Suprapubic skin (tissue), 4 donors: ENCODE measurements at regions not wholly inside any gene's neighbourhood (a gene's known extent, or its start where the extent isn't known, plus 50 kb on each side); places are given as distances from the start of the nearest gene placed in this dataset.

ENCODE experiments used
- DNase-seq, 2 donors: peaks; one replicate each; pipeline ENCODE4 v3.0.0-alpha.2; 2019; ENCODE audit warnings: low spot score in 2 of 2
- H3K27ac ChIP-seq: fragments of 200-600 bp; sonication (generic); one replicate; pipeline ENCODE4 v1.5.1; 2019
- H3K27me3 ChIP-seq: fragments of 200-600 bp; sonication (generic); one replicate; pipeline ENCODE4 v1.5.1; 2019
- H3K36me3 ChIP-seq: fragments of 200-600 bp; sonication (generic); one replicate; pipeline ENCODE4 v1.5.1; 2019
- H3K4me1 ChIP-seq: fragments of 200-600 bp; sonication (generic); one replicate; pipeline ENCODE4 v1.5.1; 2019
- H3K4me3 ChIP-seq: fragments of 200-600 bp; sonication (generic); one replicate; pipeline ENCODE4 v1.5.1; 2019; ENCODE audit warnings: mild to moderate bottlenecking
- H3K9me3 ChIP-seq: fragments of 200-600 bp; sonication (generic); one replicate; pipeline ENCODE4 v1.5.1; 2019
- EP300 ChIP-seq: sonication (generic); formaldehyde crosslinking; IDR thresholded peaks from one replicate; pipeline ENCODE4 v1.6.1; 2017; ENCODE audit warnings: antibody characterized with exemption
- POLR2A ChIP-seq, 2 donors: fragments of 450-650 bp; IDR thresholded peaks; one replicate each; pipeline ENCODE4 v1.6.1; 2017; ENCODE audit warnings: antibody characterized with exemption in 2 of 2, mild to moderate bottlenecking in 2 of 2, moderate library complexity in 2 of 2
- POLR2AphosphoS5 ChIP-seq, 3 donors: sonication (generic); formaldehyde crosslinking; IDR thresholded peaks; one replicate each; pipeline ENCODE4 v1.6.1; 2017; ENCODE audit warnings: antibody characterized with exemption in 3 of 3
- WGBS: methylation state at CpG from one replicate; pipeline ENCODE4 v1.1.5; 2018; 5-methylcytosine and 5-hydroxymethylcytosine counted together
- TF ChIP-seq, protein P1 (sequence below), 2 donors: fragments of 200-600 bp in 1 of 2; fragments of 450-650 bp in 1 of 2; sonication (generic) in 1 of 2; IDR thresholded peaks; one replicate each; pipeline ENCODE4 v1.5.1; 2016 to 2019; ENCODE audit warnings: antibody characterized with exemption in 2 of 2, mild to moderate bottlenecking in 1 of 2, moderate library complexity in 1 of 2

- no peak overlapping the region for H3K27ac ChIP-seq
- no peak for DNase-seq
- TF ChIP-seq POLR2AphosphoS5 (IDR thresholded peaks at IDR 0.05) (no peak), EP300 (no peak), POLR2A (IDR thresholded peaks at IDR 0.05) (no peak)
- TF ChIP-seq, protein P1, sequence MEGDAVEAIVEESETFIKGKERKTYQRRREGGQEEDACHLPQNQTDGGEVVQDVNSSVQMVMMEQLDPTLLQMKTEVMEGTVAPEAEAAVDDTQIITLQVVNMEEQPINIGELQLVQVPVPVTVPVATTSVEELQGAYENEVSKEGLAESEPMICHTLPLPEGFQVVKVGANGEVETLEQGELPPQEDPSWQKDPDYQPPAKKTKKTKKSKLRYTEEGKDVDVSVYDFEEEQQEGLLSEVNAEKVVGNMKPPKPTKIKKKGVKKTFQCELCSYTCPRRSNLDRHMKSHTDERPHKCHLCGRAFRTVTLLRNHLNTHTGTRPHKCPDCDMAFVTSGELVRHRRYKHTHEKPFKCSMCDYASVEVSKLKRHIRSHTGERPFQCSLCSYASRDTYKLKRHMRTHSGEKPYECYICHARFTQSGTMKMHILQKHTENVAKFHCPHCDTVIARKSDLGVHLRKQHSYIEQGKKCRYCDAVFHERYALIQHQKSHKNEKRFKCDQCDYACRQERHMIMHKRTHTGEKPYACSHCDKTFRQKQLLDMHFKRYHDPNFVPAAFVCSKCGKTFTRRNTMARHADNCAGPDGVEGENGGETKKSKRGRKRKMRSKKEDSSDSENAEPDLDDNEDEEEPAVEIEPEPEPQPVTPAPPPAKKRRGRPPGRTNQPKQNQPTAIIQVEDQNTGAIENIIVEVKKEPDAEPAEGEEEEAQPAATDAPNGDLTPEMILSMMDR (IDR thresholded peaks at IDR 0.05): no peak
These were observed 140.0 kb upstream of the PKDCC start for GRCh38 chr2:41907771-41908207.

GRCh38 chr2:41908349-41908748 lies 139.5 kb upstream of the PKDCC start:
- H3K36me3 ChIP-seq: no peaks in the 10 kb centered on the region
- H3K4me3 ChIP-seq: no peak overlapping the region
- no peaks in the 10 kb centered on the region for H3K9me3 ChIP-seq
- H3K27ac ChIP-seq: no peak overlapping the region
- peaks cover 17% of the 10 kb centered on the region for H3K4me1 ChIP-seq
- no peak for DNase-seq
- no peaks in the 10 kb centered on the region for H3K27me3 ChIP-seq
- TF ChIP-seq EP300 (no peak), POLR2A (IDR thresholded peaks at IDR 0.05) (no peak), POLR2AphosphoS5 (IDR thresholded peaks at IDR 0.05) (no peak)

More at GRCh38 chr2:41907771-41908207, 140.0 kb upstream of the PKDCC start:
- H3K4me3 ChIP-seq: no peak overlapping the region
- H3K36me3 ChIP-seq: no peaks in the 10 kb centered on the region
- H3K4me1 ChIP-seq: peaks cover 16% of the 10 kb centered on the region
- H3K9me3 ChIP-seq: no peaks in the 10 kb centered on the region
- 75% methylated on average over 4 of the region's 4 CpGs for WGBS
- H3K27me3 ChIP-seq: no peaks in the 10 kb centered on the region

DNA sequence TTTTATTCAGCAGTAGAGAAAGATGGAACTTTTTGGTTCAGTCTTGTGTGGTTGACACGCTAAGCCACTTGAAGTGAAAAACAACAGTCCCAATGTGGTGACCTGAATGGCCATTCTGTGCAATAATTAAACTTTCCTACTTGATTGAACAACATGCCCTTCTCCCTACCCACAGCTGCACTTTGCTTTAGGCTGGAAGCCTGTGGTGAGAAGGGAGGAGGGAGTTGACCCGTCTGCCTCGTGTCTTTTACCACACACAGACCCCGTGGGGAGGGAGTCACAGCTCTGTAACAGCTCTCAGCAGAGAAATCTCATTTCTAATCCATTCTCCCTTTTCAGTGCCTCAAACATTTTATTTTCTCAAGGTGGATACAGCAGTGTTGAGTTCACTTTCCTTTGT lies 138.2 kb upstream of the PKDCC start:
- H3K27ac ChIP-seq: no peak overlapping the region
- WGBS: 49% methylated on average over 4 of the region's 4 CpGs
- no peak for DNase-seq
- H3K36me3 ChIP-seq: no peaks in the 10 kb centered on the region
- H3K9me3 ChIP-seq: no peaks in the 10 kb centered on the region
- peaks cover 17% of the 10 kb centered on the region for H3K4me1 ChIP-seq
- no peaks in the 10 kb centered on the region for H3K27me3 ChIP-seq
- H3K4me3 ChIP-seq: no peak overlapping the region
- no peak for TF ChIP-seq POLR2A (IDR thresholded peaks at IDR 0.05)
- TF ChIP-seq EP300: no peak
- TF ChIP-seq, protein P1 (IDR thresholded peaks at IDR 0.05): no peak
- TF ChIP-seq POLR2AphosphoS5 (IDR thresholded peaks at IDR 0.05): no peak

GRCh38 chr2:41910126-41910525 lies 137.7 kb upstream of the PKDCC start:
- Histone ChIP-seq H3K27me3 (no peaks in the 10 kb centered on the region), H3K36me3 (no peaks in the 10 kb centered on the region), H3K27ac (no peak overlapping the region), H3K9me3 (no peaks in the 10 kb centered on the region), H3K4me3 (no peak overlapping the region), H3K4me1 (peaks cover 17% of the 10 kb centered on the region)
- WGBS: 50% methylated on average over 1 of the region's 1 CpG
- TF ChIP-seq EP300 (no peak), POLR2AphosphoS5 (IDR thresholded peaks at IDR 0.05) (no peak), POLR2A (IDR thresholded peaks at IDR 0.05) (no peak)
- TF ChIP-seq, protein P1 (IDR thresholded peaks at IDR 0.05): no peak
- no peak for DNase-seq

- no peak for DNase-seq
- no peak overlapping the region for H3K27ac ChIP-seq
- no peaks in the 10 kb centered on the region for H3K36me3 ChIP-seq
- H3K27me3 ChIP-seq: no peaks in the 10 kb centered on the region
- TF ChIP-seq EP300: no peak
- TF ChIP-seq, protein P1 (IDR thresholded peaks at IDR 0.05): no peak
- no peak for TF ChIP-seq POLR2A (IDR thresholded peaks at IDR 0.05)
- no peak for TF ChIP-seq POLR2AphosphoS5 (IDR thresholded peaks at IDR 0.05)
- no peak overlapping the region for H3K4me3 ChIP-seq
- no peaks in the 10 kb centered on the region for H3K9me3 ChIP-seq
- WGBS: 86% methylated on average over 3 of the region's 3 CpGs
- H3K4me1 ChIP-seq: peaks cover 12% of the 10 kb centered on the region
These were observed 136.8 kb upstream of the PKDCC start for GRCh38 chr2:41911033-41911432.

DNA sequence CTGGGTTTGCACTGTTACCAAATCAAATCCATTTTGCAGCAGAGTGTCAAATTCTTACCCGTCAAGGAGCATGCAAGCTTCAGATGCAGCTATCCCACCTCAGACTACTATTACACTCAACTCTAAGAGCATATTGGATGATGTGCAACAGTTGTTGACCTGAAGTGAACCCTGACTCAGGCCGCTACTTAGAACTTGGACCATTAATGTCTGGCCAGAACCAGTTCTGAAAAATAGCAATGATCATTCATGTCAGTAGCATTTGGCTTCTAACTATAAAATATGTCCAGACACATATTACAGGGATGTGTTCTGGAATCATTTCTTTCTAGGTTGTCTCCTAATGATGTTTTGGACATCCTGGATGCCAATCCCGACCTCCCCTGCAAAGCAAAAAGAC lies 135.5 kb upstream of the PKDCC start:
- H3K4me3 ChIP-seq: no peak overlapping the region
- TF ChIP-seq EP300 (no peak), POLR2A (IDR thresholded peaks at IDR 0.05) (no peak), POLR2AphosphoS5 (IDR thresholded peaks at IDR 0.05) (no peak)
- TF ChIP-seq, protein P1 (IDR thresholded peaks at IDR 0.05): no peak
- no peaks in the 10 kb centered on the region for H3K9me3 ChIP-seq
- peaks cover 8% of the 10 kb centered on the region for H3K4me1 ChIP-seq
- no peaks in the 10 kb centered on the region for H3K27me3 ChIP-seq
- H3K36me3 ChIP-seq: no peaks in the 10 kb centered on the region
- H3K27ac ChIP-seq: no peak overlapping the region
- whole genome bisulfite sequencing: 69% methylated on average over 3 of the region's 3 CpGs
- DNase-seq: no peak
